GM12878 (cell line): ENCODE measurements at regions not wholly inside any gene's neighbourhood (a gene's known extent, or its start where the extent isn't known, plus 50 kb on each side); places are given as distances from the start of the nearest gene placed in this dataset.

Experiments
- ATAC-seq: fragments of 200-7000 bp; cut with Tn5 transposase; 3 replicates; pipeline ENCODE4 v1.9.1; 2020; ENCODE audit warnings: mild to moderate bottlenecking, moderate library complexity
- BruUV-seq: library from RNA; stranded (reverse); fragments of 400-500 nt; replicated peaks from 2 replicates; lab custom pipeline; 2021; lab: Mats Ljungman, UMichigan
- CTCF ChIA-PET: fragments of 300-600 bp; sonication (Branson Sonifier 250); formaldehyde crosslinking; extraction: SDS; loops from one replicate; lab custom pipeline; 2021; ENCODE audit warnings: inconsistent platforms; lab: Yijun Ruan, JAX
- POLR2A ChIA-PET: fragments of 350-600 bp; formaldehyde crosslinking; extraction: SDS; loops from one replicate; lab custom pipeline; 2021; ENCODE audit warnings: inconsistent platforms; lab: Charles Lee
- RAD21 ChIA-PET: fragments of 300-600 bp; sonication (Branson Sonifier 250); formaldehyde crosslinking; loops from one replicate; lab custom pipeline; 2023; ENCODE audit warnings: antibody characterized with exemption; ENCODE audit not compliant: unreplicated experiment; lab: Charles Lee
- SMC1A ChIA-PET: fragments of 300-600 bp; sonication (Branson Sonifier 250); formaldehyde crosslinking; loops from one replicate; lab custom pipeline; 2023; ENCODE audit not compliant: unreplicated experiment, uncharacterized antibody; lab: Charles Lee
- DNase-seq: peaks from one replicate; pipeline ENCODE4 v3.0.0-alpha.2; 2011; ENCODE audit warnings: low read depth, low spot score
- FAIRE-seq: peaks from 3 replicates; lab custom pipeline; 2011; peaks lifted over from hg19 to GRCh38; lab: Jason Lieb, UNC
- H2AFZ ChIP-seq: 2 replicates; pipeline ENCODE4 v1.6.0; 2011; ENCODE audit warnings: low read depth, low read length, control low read depth; ENCODE audit not compliant: control insufficient read depth
- H3K27ac ChIP-seq: 2 replicates; pipeline ENCODE4 v1.5.1; 2011; ENCODE audit warnings: control low read depth; ENCODE audit not compliant: control insufficient read depth, insufficient read depth
- H3K27me3 ChIP-seq, 2 experiments: replicated peaks in 1 of 2; 2 replicates each; pipeline versions ENCODE4 v1.6.0 to v1.6.1; 2011; ENCODE audit warnings: low read length in 1 of 2; ENCODE audit not compliant: control insufficient read depth in 2 of 2, insufficient read depth in 2 of 2
- H3K36me3 ChIP-seq, 2 experiments: 2 replicates each; pipeline ENCODE4 v1.5.1; 2011; ENCODE audit warnings: low read length in 1 of 2; ENCODE audit not compliant: control insufficient read depth in 2 of 2, insufficient read depth in 2 of 2
- H3K4me1 ChIP-seq: 2 replicates; pipeline ENCODE4 v1.6.1; 2011; ENCODE audit warnings: mild to moderate bottlenecking, low read length, moderate library complexity, mixed read lengths; ENCODE audit not compliant: control insufficient read depth, insufficient read depth
- H3K4me2 ChIP-seq: 2 replicates; pipeline ENCODE4 v1.6.0; 2011; ENCODE audit warnings: control low read depth; ENCODE audit not compliant: control insufficient read depth, insufficient read depth
- H3K4me3 ChIP-seq: fragments of 200-600 bp; sonication (generic); 2 replicates; pipeline ENCODE4 v1.5.1; 2016
- H3K79me2 ChIP-seq: 2 replicates; pipeline ENCODE4 v1.6.0; 2011; ENCODE audit warnings: low read length; ENCODE audit not compliant: control insufficient read depth, insufficient read depth
- H3K9ac ChIP-seq: 2 replicates; pipeline ENCODE4 v1.8.0; 2011; ENCODE audit warnings: low read length, control low read depth, mixed read lengths; ENCODE audit not compliant: control insufficient read depth, insufficient read depth
- H3K9me3 ChIP-seq: replicated peaks from 3 replicates; pipeline ENCODE4 v1.5.1; 2011; ENCODE audit warnings: mild to moderate bottlenecking, low read length; ENCODE audit not compliant: control insufficient read depth, insufficient read depth
- H4K20me1 ChIP-seq: 2 replicates; pipeline ENCODE4 v1.6.0; 2011; ENCODE audit not compliant: control insufficient read depth, insufficient read depth
- BRCA1 ChIP-seq: IDR thresholded peaks from 2 replicates; pipeline ENCODE4 v1.6.1; 2011; ENCODE audit warnings: low read depth, low read length, improper control_type of control experiment
- CBFB ChIP-seq: IDR thresholded peaks from 2 replicates; pipeline ENCODE4 v1.6.1; 2016; ENCODE audit warnings: antibody characterized with exemption, low read depth
- CBX5 ChIP-seq: sonication (generic); IDR thresholded peaks from 2 replicates; pipeline ENCODE4 v1.6.1; 2016; ENCODE audit warnings: low read depth, moderate library complexity, mild to moderate bottlenecking, inconsistent platforms
- CHD1 ChIP-seq: IDR thresholded peaks from 2 replicates; pipeline ENCODE4 v1.6.1; 2012; ENCODE audit warnings: low read depth, low read length, improper control_type of control experiment
- CHD2 ChIP-seq: IDR thresholded peaks from 2 replicates; pipeline ENCODE4 v1.6.1; 2011; ENCODE audit warnings: low read depth, low read length, improper control_type of control experiment, borderline replicate concordance
- EZH2 ChIP-seq: IDR thresholded peaks from 2 replicates; pipeline ENCODE4 v1.6.1; 2012; ENCODE audit warnings: low read depth, mild to moderate bottlenecking, control low read depth, inconsistent platforms, low read length, borderline replicate concordance; ENCODE audit not compliant: control insufficient read depth
- GABPA ChIP-seq: IDR thresholded peaks from 2 replicates; pipeline ENCODE4 v1.6.1; 2014; ENCODE audit warnings: antibody characterized with exemption, low read depth, mild to moderate bottlenecking, inconsistent platforms
- PML ChIP-seq: IDR thresholded peaks from 2 replicates; pipeline ENCODE4 v1.6.1; 2012; ENCODE audit warnings: low read length, inconsistent platforms
- POLR2AphosphoS2 ChIP-seq: IDR thresholded peaks from 2 replicates; pipeline ENCODE4 v1.6.1; 2011; ENCODE audit warnings: low read depth, mild to moderate bottlenecking, low read length, improper control_type of control experiment, moderate library complexity
- SMAD5 ChIP-seq: IDR thresholded peaks from 2 replicates; pipeline ENCODE4 v1.6.1; 2016; ENCODE audit warnings: antibody characterized with exemption, low read depth
- STAT3 ChIP-seq: IDR thresholded peaks from 2 replicates; pipeline ENCODE4 v1.6.1; 2011; ENCODE audit warnings: low read depth, low read length, improper control_type of control experiment
- USF1 ChIP-seq: IDR thresholded peaks from 2 replicates; pipeline ENCODE4 v1.6.1; 2011; ENCODE audit warnings: borderline replicate concordance, low read depth, mild to moderate bottlenecking, moderate library complexity, mixed read lengths, low read length; ENCODE audit not compliant: insufficient read depth; ENCODE audit errors: extremely low read length
- ZBED1 ChIP-seq: IDR thresholded peaks from 2 replicates; pipeline ENCODE4 v1.6.1; 2016; ENCODE audit warnings: borderline replicate concordance
- ZZZ3 ChIP-seq: IDR thresholded peaks from 2 replicates; pipeline ENCODE4 v1.6.1; 2011; ENCODE audit warnings: low read depth; ENCODE audit not compliant: control insufficient read depth, insufficient read length
- in situ Hi-C: fragments of 300-500 bp; cut with MboI; formaldehyde crosslinking; loops from 9 replicates; pipeline ENCODE4 v1.14.3; 2018; ENCODE audit warnings: mixed read lengths
- intact Hi-C: fragments of 100-400 bp; cut with micrococcal nuclease; formaldehyde crosslinking; loops from one replicate; pipeline ENCODE4 v1.14.2; 2022; ENCODE audit not compliant: unreplicated experiment
- TF ChIP-seq, protein P1 (sequence below): fragments of 450-650 bp; formaldehyde crosslinking; IDR thresholded peaks from 2 replicates; pipeline ENCODE4 v1.5.0; 2022; ENCODE audit warnings: mild to moderate bottlenecking, missing genetic modification characterization

DNA sequence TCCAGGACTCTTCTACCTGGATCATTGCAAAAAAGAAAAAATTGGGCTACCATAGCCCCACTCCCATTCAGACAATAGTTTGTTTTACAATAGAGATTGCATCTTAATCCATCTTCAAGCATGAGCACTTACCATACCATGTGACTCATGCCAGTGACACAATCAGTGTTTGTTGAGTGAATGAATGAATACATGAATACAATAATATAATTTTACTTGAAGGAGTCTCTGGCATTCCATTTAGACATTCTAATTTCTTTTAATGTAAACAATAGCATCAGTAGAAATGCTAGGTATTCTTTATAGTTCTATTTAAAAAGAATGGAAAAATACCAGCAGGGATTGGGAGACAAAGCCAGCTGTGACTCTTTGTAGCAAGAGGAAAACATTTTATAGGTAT is 141.6 kb upstream of the AKR1E2 start:
- in situ Hi-C loops, result no loop called here
- no peak for FAIRE-seq
- ChIA-PET CTCF (no interaction called here), POLR2A (no interaction called here)
- no peaks in the 10 kb centered on the region for H3K27me3 ChIP-seq
- H3K9me3 ChIP-seq, result no peaks in the 10 kb centered on the region
- H3K4me3 ChIP-seq, result no peak overlapping the region
- DNase-seq, result no peak
- H4K20me1 ChIP-seq, result no peaks in the 10 kb centered on the region
- no peak for ATAC-seq
- intact Hi-C loops, result no loop called here
- no peak overlapping the region for H2AFZ ChIP-seq
- no peak overlapping the region for H3K4me2 ChIP-seq
- H3K9ac ChIP-seq, result no peak overlapping the region
- H3K4me1 ChIP-seq, result no peaks in the 10 kb centered on the region; the same call in 1 of the 2 replicates
- BruUV-seq, result no TSS peak
- TF ChIP-seq CHD1, result no peak
- TF ChIP-seq, protein P1, sequence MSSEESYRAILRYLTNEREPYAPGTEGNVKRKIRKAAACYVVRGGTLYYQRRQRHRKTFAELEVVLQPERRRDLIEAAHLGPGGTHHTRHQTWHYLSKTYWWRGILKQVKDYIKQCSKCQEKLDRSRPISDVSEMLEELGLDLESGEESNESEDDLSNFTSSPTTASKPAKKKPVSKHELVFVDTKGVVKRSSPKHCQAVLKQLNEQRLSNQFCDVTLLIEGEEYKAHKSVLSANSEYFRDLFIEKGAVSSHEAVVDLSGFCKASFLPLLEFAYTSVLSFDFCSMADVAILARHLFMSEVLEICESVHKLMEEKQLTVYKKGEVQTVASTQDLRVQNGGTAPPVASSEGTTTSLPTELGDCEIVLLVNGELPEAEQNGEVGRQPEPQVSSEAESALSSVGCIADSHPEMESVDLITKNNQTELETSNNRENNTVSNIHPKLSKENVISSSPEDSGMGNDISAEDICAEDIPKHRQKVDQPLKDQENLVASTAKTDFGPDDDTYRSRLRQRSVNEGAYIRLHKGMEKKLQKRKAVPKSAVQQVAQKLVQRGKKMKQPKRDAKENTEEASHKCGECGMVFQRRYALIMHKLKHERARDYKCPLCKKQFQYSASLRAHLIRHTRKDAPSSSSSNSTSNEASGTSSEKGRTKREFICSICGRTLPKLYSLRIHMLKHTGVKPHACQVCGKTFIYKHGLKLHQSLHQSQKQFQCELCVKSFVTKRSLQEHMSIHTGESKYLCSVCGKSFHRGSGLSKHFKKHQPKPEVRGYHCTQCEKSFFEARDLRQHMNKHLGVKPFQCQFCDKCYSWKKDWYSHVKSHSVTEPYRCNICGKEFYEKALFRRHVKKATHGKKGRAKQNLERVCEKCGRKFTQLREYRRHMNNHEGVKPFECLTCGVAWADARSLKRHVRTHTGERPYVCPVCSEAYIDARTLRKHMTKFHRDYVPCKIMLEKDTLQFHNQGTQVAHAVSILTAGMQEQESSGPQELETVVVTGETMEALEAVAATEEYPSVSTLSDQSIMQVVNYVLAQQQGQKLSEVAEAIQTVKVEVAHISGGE (CRISPR knock-in tag), result no peak
- TF ChIP-seq CBX5, result no peak
- no peak for TF ChIP-seq EZH2
- TF ChIP-seq ZZZ3, result no peak
- no peak for TF ChIP-seq USF1
- TF ChIP-seq PML, result no peak
- TF ChIP-seq CBFB, result no peak
- TF ChIP-seq POLR2AphosphoS2, result no peak
- TF ChIP-seq SMAD5, result no peak
- no peak for TF ChIP-seq ZBED1
- no peak for TF ChIP-seq BRCA1
- TF ChIP-seq STAT3, result no peak
- no peak for TF ChIP-seq GABPA
- TF ChIP-seq CHD2, result no peak
- TF ChIP-seq, all 136 proteins: peak for 0
- Histone ChIP-seq H3K79me2 (no peaks in the 10 kb centered on the region), H3K36me3 (no peaks in the 10 kb centered on the region), H3K27ac (no peak overlapping the region)
- RAD21 ChIA-PET, result no interaction called here
- SMC1A ChIA-PET, result no interaction called here
